ENCODE measurements at regions not wholly inside any gene's neighbourhood (a gene's known extent, or its start where the extent isn't known, plus 50 kb on each side); places are given as distances from the start of the nearest gene placed in this dataset.

DNA sequence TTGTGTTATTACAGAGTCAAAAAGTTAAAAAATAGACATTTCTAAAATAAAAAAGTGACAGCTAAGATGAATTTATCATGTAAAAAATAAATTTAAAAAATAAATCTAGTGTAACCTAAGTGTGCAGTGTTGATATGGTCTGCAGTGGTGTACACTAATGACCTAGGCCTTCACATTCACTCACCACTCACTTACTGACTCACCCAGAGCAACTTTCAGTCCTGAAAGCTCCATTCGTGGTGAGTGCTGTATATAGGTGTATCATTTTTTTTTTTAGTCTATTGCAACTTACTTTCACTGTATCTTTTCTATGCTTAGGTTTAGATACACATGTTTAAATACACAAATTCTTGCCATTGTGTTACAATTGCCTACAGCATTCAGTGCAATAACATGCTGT is 459.4 kb upstream of the ROBO1 start:
- no peak for DNase-seq (ENCODE audit: low read depth in 2 of 2)

DNA sequence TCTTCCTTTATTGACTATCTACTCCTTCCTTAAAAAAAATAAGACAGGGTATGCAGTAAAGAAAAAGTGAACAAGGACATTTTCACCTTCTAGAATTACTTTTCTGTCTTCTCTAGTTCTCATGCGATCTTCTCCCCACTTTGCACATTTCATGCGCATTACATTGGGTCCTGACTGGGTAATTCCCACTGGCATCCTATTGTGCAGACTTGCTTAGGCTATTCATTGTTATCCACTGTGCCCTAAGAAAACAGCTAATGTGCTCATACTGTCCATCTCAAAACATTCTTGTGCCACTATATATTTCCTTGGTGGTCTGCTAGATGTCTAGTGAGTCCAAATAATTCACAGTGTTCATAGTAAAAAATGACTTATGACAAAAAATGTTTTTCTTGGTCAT is 447.4 kb upstream of the ROBO1 start:
- DNase-seq (ENCODE audit: low read depth in 2 of 2): no peak

- DNase-seq (ENCODE audit: low read depth in 2 of 2): no peak
Measured at GRCh38 chr3:80213086-80213485, 445.3 kb upstream of the ROBO1 start.

GRCh38 chr3:80192936-80193335 is 425.1 kb upstream of the ROBO1 start:
- DNase-seq (ENCODE audit: low read depth in 2 of 2): no peak

DNA sequence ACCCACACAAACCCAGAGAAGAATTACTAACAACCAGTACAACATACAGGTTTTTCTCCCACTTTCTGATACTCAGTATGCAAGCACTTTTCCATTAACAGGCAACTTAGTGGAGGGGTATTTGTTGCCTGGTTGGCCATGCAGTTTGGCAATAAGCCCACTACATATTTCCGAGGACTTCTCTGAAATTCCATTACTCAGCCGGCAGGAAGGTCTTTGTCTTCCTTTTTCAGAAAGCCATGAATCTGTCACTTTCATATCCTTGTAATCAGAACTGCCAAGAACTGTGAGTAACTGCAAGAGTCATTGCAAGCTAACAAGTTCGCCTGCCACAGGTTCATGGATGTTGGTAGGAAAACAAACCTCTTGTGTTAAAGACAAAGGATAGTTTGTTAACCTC is 422.3 kb upstream of the ROBO1 start:
- no peak for DNase-seq (ENCODE audit: low read depth in 2 of 2)

DNA sequence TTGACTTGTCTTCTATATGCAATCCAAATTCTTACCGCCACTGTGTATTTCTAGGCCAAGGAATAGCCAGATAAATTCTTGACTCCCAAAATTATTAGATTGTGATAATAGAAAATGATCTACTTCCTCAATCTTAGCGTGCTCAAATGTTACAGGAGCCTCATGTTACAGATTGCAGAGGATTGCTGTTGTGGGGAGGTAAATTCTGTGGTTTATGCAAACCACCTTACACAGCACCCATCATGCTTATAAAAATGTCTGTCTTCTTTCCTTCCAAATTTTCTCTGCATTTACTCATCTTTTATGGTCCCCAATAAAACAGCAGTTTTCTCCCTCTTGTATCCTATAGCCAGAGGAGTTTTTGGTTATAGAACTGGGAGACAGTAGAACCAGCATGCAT is 420.2 kb upstream of the ROBO1 start:
- no peak for DNase-seq (ENCODE audit: low read depth in 2 of 2)

GRCh38 chr3:80159990-80160506 is 392.2 kb upstream of the ROBO1 start:
- no peak for DNase-seq (ENCODE audit: low read depth in 2 of 2)

DNA sequence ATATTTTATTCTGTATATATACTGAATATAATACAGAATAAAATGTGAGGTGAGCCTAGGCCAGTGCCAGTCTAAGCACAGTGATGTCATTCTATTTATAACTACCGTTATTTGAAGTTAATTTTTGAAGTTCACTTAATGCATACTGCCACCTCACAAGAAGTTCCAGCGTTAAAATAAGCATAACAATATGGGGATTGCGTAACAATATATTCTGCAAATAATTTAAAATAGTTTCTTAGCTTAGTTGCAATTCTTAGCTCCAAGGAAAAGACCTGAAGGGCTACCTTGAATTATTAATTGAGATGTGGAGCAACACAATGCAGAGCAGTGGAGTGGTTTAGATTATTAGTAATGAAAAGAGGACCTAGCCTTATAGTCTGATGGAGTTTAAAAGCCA is 390.5 kb upstream of the ROBO1 start:
- no peak for DNase-seq (ENCODE audit: low read depth in 2 of 2)

GRCh38 chr3:80157546-80157945 is 389.7 kb upstream of the ROBO1 start:
- DNase-seq (ENCODE audit: low read depth in 2 of 2): no peak

DNA sequence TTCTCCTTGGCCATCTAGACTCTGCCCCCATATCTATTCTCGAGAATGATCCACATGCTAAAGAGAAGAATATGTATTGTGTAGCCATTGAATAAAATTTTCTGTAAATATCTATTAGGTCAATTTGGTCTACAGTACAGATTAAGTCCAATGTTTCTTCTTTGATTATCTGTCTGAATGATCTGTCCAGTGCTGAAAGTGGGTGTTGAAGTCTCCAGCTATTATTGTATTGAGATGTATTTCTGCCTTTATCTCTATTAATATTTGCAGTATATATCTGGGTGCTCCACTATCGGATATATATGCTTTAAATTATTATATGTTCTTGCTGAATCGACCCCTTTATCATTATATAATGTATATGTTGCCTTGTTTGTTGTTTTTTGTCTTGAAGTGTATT is 384.9 kb upstream of the ROBO1 start:
- no peak for DNase-seq (ENCODE audit: low read depth in 2 of 2)

- DNase-seq (ENCODE audit: low read depth in 2 of 2): no peak
Measured at GRCh38 chr3:80142714-80143113, 374.9 kb upstream of the ROBO1 start.

GRCh38 chr3:80141557-80141956 is 373.8 kb upstream of the ROBO1 start:
- no peak for DNase-seq (ENCODE audit: low read depth in 2 of 2)

- no peak for DNase-seq (ENCODE audit: low read depth in 2 of 2)
Measured at GRCh38 chr3:80116281-80116680, 348.5 kb upstream of the ROBO1 start.

DNA sequence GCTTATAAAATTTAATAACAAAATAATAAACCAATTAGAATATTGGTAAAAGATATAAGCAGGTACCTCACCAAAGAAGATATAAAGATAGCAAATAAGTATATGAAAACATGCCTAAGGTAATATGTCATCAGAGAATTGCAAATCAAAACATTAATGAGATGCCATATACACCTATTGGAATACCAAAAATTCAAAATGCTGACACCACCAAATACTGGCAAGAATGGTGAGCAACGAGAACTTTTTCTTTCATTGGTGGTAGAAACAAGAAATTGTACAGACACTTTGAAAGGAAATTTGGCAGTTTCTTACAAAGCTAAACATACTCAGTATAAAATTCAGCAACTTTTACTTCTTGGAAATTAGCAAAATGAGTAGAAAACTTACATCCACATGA is 346.9 kb upstream of the ROBO1 start:
- no peak for DNase-seq (ENCODE audit: low read depth in 2 of 2)

DNA sequence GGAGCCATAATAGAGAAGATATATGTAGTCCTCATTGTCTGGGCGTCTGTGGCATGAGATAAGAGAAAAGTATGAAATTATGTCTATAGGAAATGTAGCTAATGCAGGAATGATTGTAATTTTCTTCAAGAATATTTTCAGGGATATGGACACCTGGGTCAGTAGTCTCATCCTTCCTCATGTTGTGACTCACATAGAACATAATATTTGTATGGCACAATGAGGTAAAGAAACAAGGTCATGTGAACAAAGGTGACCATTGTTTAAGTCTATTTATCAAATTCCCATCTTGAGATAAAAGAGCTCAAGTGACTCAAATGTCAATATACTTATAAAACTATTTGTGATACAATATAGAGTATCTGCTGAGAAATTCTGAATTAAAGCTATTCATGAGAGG is 345.5 kb upstream of the ROBO1 start:
- no peak for DNase-seq (ENCODE audit: low read depth in 2 of 2)

DNA sequence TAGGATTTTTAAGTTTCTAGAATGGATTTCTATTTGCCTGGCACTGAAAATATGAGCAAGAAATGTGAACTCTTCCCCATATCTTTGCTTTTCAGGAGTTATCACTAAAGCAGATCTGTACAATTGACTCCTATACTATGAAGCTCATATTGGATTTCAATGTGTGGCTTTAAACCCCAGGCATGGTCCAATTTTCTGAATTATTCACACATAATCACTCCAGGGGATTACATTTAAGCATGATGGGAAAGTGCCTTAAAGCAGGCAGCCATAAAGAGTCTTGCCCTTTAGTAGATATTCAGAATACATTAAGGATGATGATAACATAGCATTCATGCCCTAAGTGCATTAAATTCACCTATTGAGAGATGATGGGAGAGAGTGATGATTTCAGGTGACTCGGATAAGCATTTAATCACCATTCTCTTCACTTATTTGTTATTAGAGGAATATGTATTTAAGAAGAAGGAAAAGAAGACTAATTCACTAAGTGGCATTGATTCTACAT is 331.8 kb upstream of the ROBO1 start:
- no peak for DNase-seq (ENCODE audit: low read depth in 2 of 2)

DNA sequence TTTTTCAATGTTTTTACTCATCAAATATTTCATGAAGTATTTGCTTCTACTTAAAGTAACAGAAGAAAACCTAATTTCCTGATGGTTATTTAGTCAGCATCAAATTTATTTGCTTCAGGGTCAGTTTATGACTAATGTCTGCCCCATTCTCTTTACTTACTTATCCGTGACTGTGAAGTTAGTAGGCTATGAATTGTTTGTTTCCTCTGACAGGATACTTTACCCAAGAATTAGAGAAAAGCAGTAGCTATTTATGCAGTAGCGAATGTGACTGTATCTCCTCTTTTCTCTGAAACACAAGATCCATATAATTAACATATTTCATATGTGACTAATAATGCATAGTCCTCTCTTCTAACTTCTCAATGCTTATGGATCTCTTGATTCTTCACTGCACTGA is 329.9 kb upstream of the ROBO1 start:
- DNase-seq (ENCODE audit: low read depth in 2 of 2): no peak

DNA sequence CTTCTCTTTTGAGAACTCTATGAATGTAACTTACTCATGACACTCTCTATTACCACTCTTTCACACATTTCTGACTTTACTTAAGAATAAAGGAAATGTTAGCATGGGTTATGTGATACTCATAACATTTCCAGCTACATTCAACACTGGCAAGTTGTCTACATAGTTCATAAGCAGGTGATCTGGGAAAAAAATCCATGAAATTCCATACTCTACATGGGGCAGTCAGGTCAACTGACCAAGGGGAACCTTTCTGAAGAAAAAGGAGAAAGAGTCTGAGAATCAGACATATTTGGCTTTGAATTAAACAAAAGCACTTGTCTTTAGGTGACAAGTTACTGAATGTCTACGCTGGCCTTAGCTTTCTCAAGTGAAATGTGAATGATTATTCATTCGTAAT is 329.1 kb upstream of the ROBO1 start:
- DNase-seq (ENCODE audit: low read depth in 2 of 2): no peak

- DNase-seq (ENCODE audit: low read depth in 2 of 2): no peak
Measured at GRCh38 chr3:80094589-80094988, 326.8 kb upstream of the ROBO1 start.

- DNase-seq (ENCODE audit: low read depth in 2 of 2): no peak
Measured at GRCh38 chr3:80087767-80088166, 320.0 kb upstream of the ROBO1 start.

- no peak for DNase-seq (ENCODE audit: low read depth in 2 of 2)
Measured at GRCh38 chr3:80086426-80086825, 318.6 kb upstream of the ROBO1 start.

DNA sequence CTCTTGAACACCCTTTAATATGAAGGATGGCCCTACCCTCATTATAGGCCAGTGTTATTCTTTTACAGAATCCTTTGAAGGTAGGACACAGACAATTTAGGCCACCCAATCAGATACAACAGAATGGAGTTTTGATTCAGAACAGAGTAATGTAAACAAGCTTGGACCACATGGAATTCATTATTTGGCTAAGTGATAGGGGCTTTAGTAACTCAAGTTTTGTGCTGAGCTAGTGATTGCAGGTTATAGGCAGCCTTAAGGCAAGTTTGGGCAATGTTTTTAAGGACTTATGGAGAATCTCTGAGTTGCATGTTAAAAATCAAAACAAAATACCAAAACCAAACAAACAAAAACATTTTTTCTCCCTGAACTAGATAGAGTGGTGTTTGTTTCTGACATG is 312.1 kb upstream of the ROBO1 start:
- DNase-seq (ENCODE audit: low read depth in 2 of 2): no peak

DNA sequence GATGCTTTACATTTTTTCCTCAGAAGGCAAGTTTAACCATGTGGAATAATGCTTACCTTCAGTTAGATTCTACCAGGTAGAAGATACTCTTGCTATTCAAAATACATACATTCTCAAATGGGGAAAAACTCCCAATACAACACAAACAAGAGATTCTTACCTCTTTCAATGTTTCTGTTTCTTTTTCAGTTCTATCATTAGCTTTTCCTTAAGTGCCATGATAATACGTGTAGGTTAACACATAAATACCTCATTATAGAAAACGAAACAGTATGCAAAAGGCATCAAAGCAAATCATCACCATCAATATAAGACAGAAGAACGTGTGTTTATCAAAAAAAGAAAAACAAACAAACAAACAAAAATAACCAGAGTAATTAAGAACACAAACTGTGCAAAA is 300.7 kb upstream of the ROBO1 start:
- DNase-seq (ENCODE audit: low read depth in 2 of 2): no peak

DNA sequence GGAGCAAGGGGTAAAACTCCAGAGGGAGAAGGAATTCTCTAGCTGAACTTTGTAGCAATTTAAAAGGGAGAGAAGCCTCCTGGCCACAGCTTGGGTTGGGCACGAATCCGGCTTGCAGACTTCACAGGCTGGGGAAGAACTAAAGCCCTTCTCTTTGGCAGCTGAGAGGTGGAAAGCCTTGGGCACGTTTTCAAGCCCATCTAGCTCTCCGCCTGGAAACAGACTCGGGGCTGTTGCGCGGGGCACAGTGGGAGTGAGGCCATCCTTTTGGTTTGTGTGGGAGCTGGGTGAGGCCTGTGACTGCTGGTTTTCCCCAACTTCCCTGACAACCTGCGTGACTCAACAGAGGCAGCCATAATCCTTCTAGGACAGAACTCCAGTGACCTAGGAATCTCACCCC is 295.7 kb upstream of the ROBO1 start:
- no peak for DNase-seq (ENCODE audit: low read depth in 2 of 2)

DNA sequence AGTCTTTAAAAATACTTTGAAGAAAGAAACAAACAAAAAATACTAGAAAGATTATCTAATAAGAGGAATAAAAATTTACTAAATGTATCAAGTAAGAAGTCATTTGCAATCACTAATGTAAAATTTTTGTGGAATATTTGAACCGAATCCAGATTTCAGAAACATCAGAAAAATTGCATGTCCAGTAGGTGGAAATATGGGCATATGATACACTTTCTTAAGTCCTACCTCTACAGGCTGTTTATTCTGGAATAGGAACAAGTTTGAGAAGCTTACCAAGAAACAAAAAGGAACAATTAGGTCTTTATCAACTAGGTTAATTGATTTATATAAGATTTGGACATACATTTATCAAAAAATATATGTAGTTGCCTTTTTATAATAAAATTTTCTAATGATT is 292.9 kb upstream of the ROBO1 start:
- DNase-seq (ENCODE audit: low read depth in 2 of 2): no peak

Measured in stimulated activated CD4-positive, alpha-beta T cell treated with anti-CD3 and anti-CD28 coated beads, Interleukin-15, amount 100 ng/mL, for 48 hours (primary cell).